Midbrain (tissue), 1 donor: ENCODE measurements at regions not wholly inside any gene's neighbourhood (a gene's known extent, or its start where the extent isn't known, plus 50 kb on each side); places are given as distances from the start of the nearest gene placed in this dataset.

Experiments
- DNase-seq: peaks from one replicate; lab custom pipeline; 2025; lab: John Stamatoyannopoulos, UW

DNA sequence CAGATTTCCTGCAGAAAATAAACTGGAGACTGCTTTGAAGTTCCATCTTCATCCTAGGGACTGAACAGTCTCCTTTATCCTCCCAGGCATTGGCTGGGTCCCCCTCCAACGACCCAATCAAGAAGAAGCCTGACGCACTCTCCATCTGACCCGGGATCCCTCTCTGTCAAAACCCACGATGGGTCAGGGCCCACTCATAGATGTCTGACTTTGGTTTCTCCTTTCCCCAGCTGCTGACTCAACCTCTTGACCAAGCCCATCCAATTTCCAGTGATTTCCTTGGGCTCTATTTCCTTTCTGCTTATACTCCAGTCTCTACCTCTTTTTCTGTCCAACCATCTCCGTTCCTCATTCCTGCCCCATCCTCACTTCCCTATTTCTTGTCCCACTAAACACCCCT lies 189.7 kb downstream of the MIAT start:
- no peak for DNase-seq

- DNase-seq = no peak
Measured at GRCh38 chr22:26847816-26848215, 190.4 kb downstream of the MIAT start.

GRCh38 chr22:26848244-26848920 lies 191.0 kb downstream of the MIAT start:
- no peak for DNase-seq

GRCh38 chr22:26849575-26849974 lies 192.2 kb downstream of the MIAT start:
- no peak for DNase-seq

DNA sequence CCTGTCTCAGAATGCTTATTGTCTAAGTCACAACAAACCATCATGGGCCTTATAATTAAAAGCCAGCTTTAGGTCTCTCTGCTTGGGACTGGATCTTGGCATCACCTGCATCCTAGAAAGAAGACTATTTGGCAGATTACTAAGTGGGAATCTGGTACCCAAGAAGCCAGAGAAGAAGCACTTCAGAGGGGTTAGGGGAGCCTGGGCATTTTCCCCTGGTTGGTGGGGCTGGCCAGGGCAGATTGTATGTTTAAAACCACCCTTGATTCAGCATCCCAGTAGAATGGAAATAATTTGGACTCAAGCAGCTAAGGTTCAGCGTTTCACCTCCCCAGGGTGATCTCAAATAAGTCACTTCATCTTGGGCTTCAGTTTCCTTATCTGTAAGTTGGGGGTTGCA lies 193.7 kb downstream of the MIAT start:
- no peak for DNase-seq

DNA sequence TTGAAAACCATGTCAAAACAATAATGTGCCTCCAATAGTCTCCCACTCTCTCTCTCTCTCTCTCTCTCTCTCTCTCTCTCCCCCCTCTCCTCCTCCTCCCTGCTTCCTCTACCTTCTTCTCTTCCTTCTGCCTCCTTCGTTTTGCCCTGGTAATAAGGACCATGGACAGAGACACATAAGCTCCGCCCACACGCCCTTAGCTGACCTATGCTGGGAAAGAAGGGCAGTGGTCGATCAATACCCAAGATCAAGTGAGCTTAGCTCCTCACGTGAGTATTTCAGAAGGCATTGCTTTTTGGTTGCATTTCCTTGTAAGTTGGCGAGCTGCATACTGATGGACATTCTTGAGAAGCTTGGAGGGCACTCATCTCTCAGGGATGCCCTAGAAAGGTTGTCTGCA lies 194.8 kb downstream of the MIAT start:
- no peak for DNase-seq

DNA sequence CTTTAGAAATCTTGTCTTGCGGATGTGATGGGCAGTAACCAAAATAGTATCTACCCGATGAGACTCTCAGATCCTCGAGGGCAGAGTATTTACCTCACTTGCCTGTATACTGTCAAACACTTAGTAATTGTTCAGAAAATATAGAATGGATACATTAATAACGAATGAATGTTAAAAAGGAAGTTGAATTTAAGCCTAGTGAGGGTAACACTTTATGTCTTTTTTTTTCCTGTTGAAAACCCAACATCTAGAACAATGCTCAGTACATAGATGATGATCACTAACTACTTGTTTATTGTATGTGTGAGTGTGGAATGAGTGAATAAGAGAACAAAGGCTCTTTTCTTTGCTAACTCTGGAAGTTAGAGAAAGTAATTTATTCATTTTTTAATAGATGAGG lies 195.7 kb downstream of the MIAT start:
- DNase-seq = no peak

DNA sequence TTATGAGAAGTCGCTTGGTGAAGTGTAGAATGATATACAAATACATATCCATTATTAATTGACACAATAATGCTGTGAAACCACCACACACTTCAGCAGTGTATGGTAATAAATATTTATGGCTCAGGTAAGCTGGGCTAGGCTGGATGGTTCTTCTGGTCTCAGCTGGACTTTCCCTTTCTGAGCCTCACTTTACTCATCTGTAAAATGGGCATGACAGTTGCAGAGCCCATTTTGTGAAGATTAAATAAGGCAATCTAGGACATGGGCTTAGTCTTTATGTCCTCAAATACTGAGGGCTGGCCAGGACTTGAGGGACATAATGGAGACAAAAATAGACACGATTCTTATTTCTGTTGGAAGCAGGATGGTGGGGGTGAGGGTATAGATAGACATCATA lies 196.1 kb downstream of the MIAT start:
- no peak for DNase-seq

DNA sequence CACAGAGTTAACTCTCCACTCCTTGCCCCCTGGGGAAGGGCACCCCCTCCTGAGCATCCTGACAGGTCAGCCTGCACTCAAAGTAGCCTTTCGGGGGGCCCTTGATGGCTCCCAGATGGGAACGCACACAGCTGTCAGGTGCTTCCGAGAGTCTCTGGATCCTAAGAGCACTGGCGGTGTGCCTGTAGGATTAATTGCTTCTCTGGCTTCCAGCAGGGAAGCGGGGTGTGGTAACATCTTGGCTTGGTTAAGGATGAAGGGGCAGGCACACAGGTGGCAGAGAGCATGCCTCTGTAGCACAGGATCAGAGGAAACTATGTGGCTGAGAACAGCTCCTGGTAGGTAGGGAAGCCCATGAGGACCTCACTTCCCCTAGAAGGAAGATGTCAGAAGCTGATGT lies 199.8 kb downstream of the MIAT start:
- no peak for DNase-seq

- DNase-seq = no peak
Measured at GRCh38 chr22:26860301-26860700, 202.9 kb downstream of the MIAT start.

DNA sequence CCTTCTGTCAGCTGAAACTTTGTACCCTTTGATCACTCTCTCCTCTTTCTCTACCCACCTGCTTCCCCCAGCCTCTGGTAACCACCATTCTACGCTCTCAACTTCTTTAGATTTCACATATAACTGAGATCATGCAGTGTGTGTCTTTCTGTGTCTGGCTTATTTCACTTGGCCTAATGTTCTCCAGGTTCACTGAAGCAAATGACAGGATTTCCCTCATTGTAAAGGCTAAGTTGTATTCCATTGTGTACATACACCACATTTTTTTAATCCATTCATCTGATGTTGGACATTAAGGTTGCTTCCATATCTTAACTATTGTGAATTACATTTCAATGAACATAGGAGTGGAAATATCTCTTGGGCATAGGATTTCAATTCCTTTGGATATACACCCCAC lies 207.6 kb downstream of the MIAT start:
- DNase-seq = no peak

DNA sequence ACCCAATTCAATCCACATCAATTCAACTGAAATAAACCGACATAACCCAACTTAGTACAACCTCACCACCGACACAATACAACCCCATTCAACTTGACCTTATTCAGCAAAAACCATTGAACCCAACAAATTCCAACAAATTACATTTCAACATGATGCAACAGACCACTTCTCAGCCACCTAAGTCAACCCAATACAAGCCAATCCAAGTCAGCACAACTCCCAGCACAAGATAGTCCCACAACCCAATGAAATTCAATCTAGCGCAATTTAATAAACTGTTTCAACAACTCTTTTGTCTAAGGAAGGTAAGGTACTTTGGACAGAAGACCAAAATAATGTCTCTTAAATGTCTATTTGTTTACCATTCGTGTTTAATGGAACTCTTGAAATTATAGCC lies 226.0 kb downstream of the MIAT start:
- DNase-seq = no peak

DNA sequence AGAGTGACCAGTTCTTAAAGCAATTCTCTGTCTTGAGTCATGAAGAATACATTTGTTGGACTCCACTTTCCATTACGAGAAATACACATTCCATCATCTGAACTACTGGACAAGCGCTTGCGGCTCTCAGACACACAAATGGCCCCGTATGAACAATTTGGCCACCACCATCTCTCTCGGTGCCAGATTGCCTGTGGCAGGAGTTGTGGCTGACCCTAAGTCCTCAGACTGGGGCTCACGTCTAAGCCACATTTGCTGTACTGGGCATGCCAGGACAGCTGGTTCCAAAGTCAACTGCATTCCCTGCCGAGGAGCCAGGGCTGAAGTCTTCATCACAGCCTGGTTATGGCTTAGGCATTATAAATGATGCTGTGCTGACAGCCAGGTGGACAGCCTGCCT lies 227.5 kb downstream of the MIAT start:
- DNase-seq = no peak

GRCh38 chr22:26885441-26886261 lies 228.3 kb downstream of the MIAT start:
- DNase-seq = no peak

- DNase-seq = no peak
Measured at GRCh38 chr22:26887456-26887855, 230.1 kb downstream of the MIAT start.

- DNase-seq = no peak
Measured at GRCh38 chr22:26887916-26888315, 230.5 kb downstream of the MIAT start.

DNA sequence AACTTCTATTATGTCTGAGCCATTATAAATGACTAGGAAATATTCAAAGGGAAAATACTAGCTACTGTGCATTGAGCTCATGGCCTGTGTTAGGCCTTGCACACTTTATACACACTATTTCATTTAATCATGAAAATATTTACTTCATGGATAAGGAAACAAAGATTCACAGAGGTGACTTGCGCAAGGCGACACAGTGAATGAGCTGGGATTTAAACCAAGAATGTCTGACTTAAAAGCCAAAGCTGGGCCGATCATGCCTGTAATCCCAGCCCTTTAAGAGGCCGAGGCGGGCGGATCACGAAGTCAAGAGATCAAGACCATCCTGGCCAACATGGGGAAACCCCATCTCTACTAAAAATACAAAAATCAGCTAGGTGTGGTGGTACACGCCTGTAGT lies 231.5 kb downstream of the MIAT start:
- no peak for DNase-seq

GRCh38 chr22:26889802-26890201 lies 232.4 kb downstream of the MIAT start:
- no peak for DNase-seq

DNA sequence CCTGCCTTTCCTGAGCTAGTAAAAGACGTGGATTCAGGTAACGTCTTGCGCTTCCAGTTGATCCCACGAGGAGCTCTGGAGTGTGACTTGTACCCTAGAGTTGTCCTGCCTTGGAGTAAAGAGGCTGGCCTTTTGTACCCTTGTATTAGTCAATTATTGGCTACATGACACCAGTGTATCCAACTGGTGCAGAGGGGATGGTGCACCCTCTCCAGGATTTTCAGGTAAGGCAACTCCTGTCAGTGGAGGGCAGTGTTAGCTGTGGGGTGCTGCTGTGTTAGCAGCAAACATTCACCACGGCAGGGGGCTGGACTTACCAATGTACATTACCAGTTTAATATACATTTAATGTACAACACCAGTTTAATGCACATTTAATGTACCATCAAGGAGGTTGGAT lies 233.5 kb downstream of the MIAT start:
- DNase-seq = no peak

DNA sequence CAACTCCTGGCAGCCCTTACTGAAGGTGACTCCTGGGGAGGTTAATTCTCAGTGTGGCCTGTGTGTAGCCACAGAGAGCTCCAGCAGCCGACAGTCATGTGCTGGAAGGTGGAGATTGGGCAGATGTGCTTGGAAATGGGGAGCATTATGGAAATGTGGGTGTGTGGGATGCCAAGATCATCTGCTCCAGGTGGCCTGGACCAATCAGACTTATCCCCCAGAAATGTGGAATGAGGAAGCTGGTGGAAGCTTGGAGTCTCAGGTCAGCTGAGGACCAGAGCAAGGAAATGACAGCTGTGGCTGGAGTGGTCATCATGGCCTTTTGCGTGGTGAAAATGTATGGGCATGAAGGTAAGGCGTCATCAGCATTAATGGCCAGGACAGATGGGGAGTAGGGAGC lies 234.0 kb downstream of the MIAT start:
- DNase-seq = no peak

DNA sequence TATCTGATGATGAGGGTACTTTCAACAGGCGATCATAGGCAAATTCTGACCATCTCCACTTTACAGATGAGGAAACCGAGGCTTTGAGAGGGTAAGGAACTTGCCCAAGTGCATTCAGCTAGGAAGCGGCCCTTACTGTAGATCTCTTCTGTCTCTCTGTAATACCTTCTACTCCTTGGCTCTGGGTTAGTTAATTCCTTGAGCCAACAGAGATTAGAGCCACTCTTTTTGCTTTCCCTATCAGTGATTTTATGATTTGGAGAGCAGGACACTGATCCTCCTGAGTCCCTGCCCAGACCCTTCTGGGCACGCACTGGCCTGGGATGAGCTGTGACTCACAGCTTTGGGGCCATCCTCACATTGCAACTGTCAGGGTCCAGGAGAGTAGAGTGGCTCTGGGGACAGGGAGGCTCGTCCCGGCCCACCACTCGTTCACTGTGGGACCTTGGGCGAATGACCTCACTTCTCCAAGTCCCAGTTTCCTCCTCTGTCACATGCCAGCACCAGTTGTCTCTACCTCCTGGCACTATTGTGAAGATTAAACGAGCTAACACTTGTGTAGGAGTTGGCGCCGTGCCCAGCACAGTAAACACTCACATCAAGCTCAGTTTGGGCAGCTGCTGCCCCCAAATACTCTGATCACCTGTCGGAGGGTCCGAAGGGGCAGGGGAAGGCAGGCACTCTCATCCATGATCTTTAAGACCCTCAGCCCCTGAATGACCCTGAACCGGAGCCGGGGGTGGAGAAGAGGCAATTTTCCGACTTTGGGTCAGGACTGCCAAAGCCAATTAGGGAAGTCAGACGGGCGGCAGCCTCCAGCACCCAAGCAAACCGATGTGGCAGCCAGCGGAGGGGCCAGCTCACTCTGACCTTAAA lies 235.0 kb downstream of the MIAT start:
- DNase-seq = no peak

GRCh38 chr22:26893173-26894110 lies 236.1 kb downstream of the MIAT start:
- DNase-seq = no peak
